Type B pancreatic cell (in vitro differentiated cells): ENCODE measurements at regions not wholly inside any gene's neighbourhood (a gene's known extent, or its start where the extent isn't known, plus 50 kb on each side); places are given as distances from the start of the nearest gene placed in this dataset.
A peak's percentile ranks its signal among the peaks of the same experiment; 100 is the strongest.

Experiments used
- DNase-seq: peaks from one replicate; pipeline ENCODE4 v3.0.0; 2021; ENCODE audit warnings: mixed read lengths; ENCODE audit not compliant: unreplicated experiment; ENCODE audit errors: extremely low spot score
- H3K27ac Mint-ChIP-seq: 2 replicates; pipeline ENCODE4 v1.8.0; 2021; ENCODE audit warnings: mild to moderate bottlenecking, mixed read lengths
- H3K27me3 Mint-ChIP-seq: 2 replicates; pipeline ENCODE4 v1.8.0; 2021; ENCODE audit warnings: mixed read lengths
- H3K36me3 Mint-ChIP-seq: 2 replicates; pipeline ENCODE4 v1.8.0; 2021; ENCODE audit warnings: mixed read lengths
- H3K4me1 Mint-ChIP-seq: one replicate; pipeline ENCODE4 v1.8.0; 2021; ENCODE audit warnings: mixed read lengths; ENCODE audit not compliant: unreplicated experiment
- H3K4me3 Mint-ChIP-seq: 2 replicates; pipeline ENCODE4 v1.8.0; 2021; ENCODE audit warnings: mild to moderate bottlenecking, mixed read lengths
- H3K9me3 Mint-ChIP-seq: 2 replicates; pipeline ENCODE4 v1.8.0; 2021; ENCODE audit warnings: mixed read lengths
- CTCF ChIP-seq: fragments of 200-600 bp; sonication (generic); conservative IDR thresholded peaks from 2 replicates; pipeline ENCODE4 v1.5.0; 2021; ENCODE audit warnings: antibody characterized with exemption, mild to moderate bottlenecking

- Mint-ChIP-seq H3K4me3 (no peak overlapping the region), H3K9me3 (no peaks in the 10 kb centered on the region), H3K4me1 (peaks cover 15% of the 10 kb centered on the region), H3K27me3 (peaks cover 3% of the 10 kb centered on the region), H3K27ac (peak overlapping the region; percentile 6), H3K36me3 (no peaks in the 10 kb centered on the region)
- no peak for TF ChIP-seq CTCF
- no peak for DNase-seq
Observed at GRCh38 chr18:57915865-57916582, 112.9 kb upstream of the ATP8B1 start.

- Mint-ChIP-seq H3K27me3 (peaks cover 3% of the 10 kb centered on the region), H3K9me3 (no peaks in the 10 kb centered on the region), H3K36me3 (no peaks in the 10 kb centered on the region), H3K4me1 (peaks cover 15% of the 10 kb centered on the region), H3K4me3 (no peak overlapping the region), H3K27ac (no peak overlapping the region)
- no peak for TF ChIP-seq CTCF
- no peak for DNase-seq
Observed at GRCh38 chr18:57915248-57915647, 112.1 kb upstream of the ATP8B1 start.

GRCh38 chr18:57913686-57914085 lies 110.6 kb upstream of the ATP8B1 start:
- Mint-ChIP-seq H3K27ac (no peak overlapping the region), H3K4me1 (peaks cover 20% of the 10 kb centered on the region), H3K27me3 (peaks cover 13% of the 10 kb centered on the region), H3K4me3 (no peak overlapping the region), H3K9me3 (no peaks in the 10 kb centered on the region), H3K36me3 (no peaks in the 10 kb centered on the region)
- DNase-seq = no peak
- TF ChIP-seq CTCF = no peak

- Mint-ChIP-seq H3K27ac (no peak overlapping the region), H3K27me3 (peaks cover 20% of the 10 kb centered on the region), H3K4me1 (peaks cover 20% of the 10 kb centered on the region), H3K9me3 (no peaks in the 10 kb centered on the region), H3K36me3 (no peaks in the 10 kb centered on the region), H3K4me3 (no peak overlapping the region)
- peak; percentile 60 for TF ChIP-seq CTCF
- no peak for DNase-seq
Observed at GRCh38 chr18:57910817-57911216, 107.7 kb upstream of the ATP8B1 start.

- no peaks in the 10 kb centered on the region for H3K9me3 Mint-ChIP-seq
- H3K27me3 Mint-ChIP-seq = peaks cover 20% of the 10 kb centered on the region
- no peak overlapping the region for H3K4me3 Mint-ChIP-seq
- TF ChIP-seq CTCF = no peak
- no peak overlapping the region for H3K27ac Mint-ChIP-seq
- H3K4me1 Mint-ChIP-seq = peaks cover 13% of the 10 kb centered on the region
- no peak for DNase-seq
- no peaks in the 10 kb centered on the region for H3K36me3 Mint-ChIP-seq
Observed at GRCh38 chr18:57910134-57910533, 107.0 kb upstream of the ATP8B1 start.

- Mint-ChIP-seq H3K36me3 (no peaks in the 10 kb centered on the region), H3K4me1 (peaks cover 12% of the 10 kb centered on the region), H3K4me3 (no peak overlapping the region), H3K27ac (no peak overlapping the region), H3K9me3 (no peaks in the 10 kb centered on the region), H3K27me3 (peaks cover 20% of the 10 kb centered on the region)
- no peak for TF ChIP-seq CTCF
- DNase-seq = no peak
Observed at GRCh38 chr18:57909620-57910019, 106.5 kb upstream of the ATP8B1 start.
